Gastroesophageal sphincter (tissue), 4 donors: ENCODE measurements at regions not wholly inside any gene's neighbourhood (a gene's known extent, or its start where the extent isn't known, plus 50 kb on each side); places are given as distances from the start of the nearest gene placed in this dataset.

Source experiments
- ATAC-seq: fragments of 150-250 bp; one replicate; pipeline ENCODE4 v1.9.1; 2016; ENCODE audit warnings: mild to moderate bottlenecking, moderate library complexity
- H3K27ac ChIP-seq, 4 donors: fragments of 200-600 bp; sonication (generic) in 3 of 4; 1 replicate in 3 of 4; 2 replicates in 1 of 4; pipeline ENCODE4 v1.5.1; 2016 to 2019
- H3K27me3 ChIP-seq: fragments of 200-600 bp; sonication (generic); one replicate; pipeline ENCODE4 v1.5.1; 2019
- H3K36me3 ChIP-seq, 2 donors: fragments of 200-600 bp; sonication (generic); one replicate each; pipeline ENCODE4 v1.5.1; 2019; ENCODE audit warnings: control low read depth in 1 of 2
- H3K4me1 ChIP-seq, 3 donors: fragments of 200-600 bp; sonication (generic); 1 replicate in 2 of 3; 2 replicates in 1 of 3; pipeline ENCODE4 v1.5.1; 2016 to 2019; ENCODE audit warnings: control low read depth in 2 of 3
- H3K4me3 ChIP-seq, 2 donors: fragments of 200-600 bp; sonication (generic); one replicate each; pipeline ENCODE4 v1.5.1; 2019; ENCODE audit warnings: mild to moderate bottlenecking in 1 of 2, moderate library complexity in 1 of 2
- H3K9me3 ChIP-seq, 3 donors: fragments of 200-600 bp; sonication (generic); one replicate each; pipeline ENCODE4 v1.5.1; 2017 to 2019; ENCODE audit warnings: control low read depth in 2 of 3
- EP300 ChIP-seq: sonication (generic); formaldehyde crosslinking; IDR thresholded peaks from one replicate; pipeline ENCODE4 v1.6.1; 2017; ENCODE audit warnings: antibody characterized with exemption, mild to moderate bottlenecking
- POLR2A ChIP-seq, 2 donors: fragments of 450-650 bp; IDR thresholded peaks; one replicate each; pipeline ENCODE4 v1.6.1; 2017; ENCODE audit warnings: antibody characterized with exemption in 2 of 2, mild to moderate bottlenecking in 2 of 2, moderate library complexity in 1 of 2
- POLR2AphosphoS5 ChIP-seq: sonication (generic); formaldehyde crosslinking; IDR thresholded peaks from one replicate; pipeline ENCODE4 v1.6.1; 2017; ENCODE audit warnings: antibody characterized with exemption
- WGBS, 2 donors: methylation state at CpG; one replicate each; pipeline ENCODE4 v1.1.5; 2018; ENCODE audit warnings: low coverage in 1 of 2; 5-methylcytosine and 5-hydroxymethylcytosine counted together
- TF ChIP-seq, protein P1 (sequence below), 4 experiments: fragments of 200-600 bp in 2 of 4; fragments of 450-650 bp in 2 of 4; sonication (generic) in 1 of 4; IDR thresholded peaks; one replicate each; pipeline ENCODE4 v1.5.1; 2017 to 2019; ENCODE audit warnings: antibody characterized with exemption in 4 of 4, mild to moderate bottlenecking in 2 of 4, moderate library complexity in 2 of 4

DNA sequence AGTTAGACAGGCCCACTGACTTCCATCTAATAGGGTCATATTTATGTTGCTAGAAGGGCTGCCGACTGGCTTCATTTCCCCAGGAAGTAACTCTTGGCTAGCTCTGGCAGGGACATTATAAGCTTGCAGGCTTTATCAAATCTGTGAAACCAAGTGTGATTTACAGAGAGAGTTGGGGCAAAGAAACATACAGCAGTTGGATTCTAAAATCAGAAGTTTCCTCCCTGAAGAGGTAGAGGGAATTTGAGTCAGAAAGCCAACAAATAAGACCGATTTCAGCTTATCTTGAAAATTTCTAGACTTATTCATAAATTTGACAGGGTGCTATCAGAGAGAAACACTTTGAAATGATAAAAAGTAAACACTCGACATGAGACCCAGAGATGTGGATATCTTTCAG, 407.8 kb downstream of the OLFM4 start:
- Histone ChIP-seq H3K4me1 (no peaks in the 10 kb centered on the region), H3K27ac (no peak overlapping the region), H3K27me3 (no peaks in the 10 kb centered on the region), H3K9me3 (peaks cover 0 to 4% (median 0%) of the 10 kb centered on the region in 3 donors), H3K36me3 (no peaks in the 10 kb centered on the region), H3K4me3 (no peak overlapping the region)
- no peak for ATAC-seq
- 15 to 44% methylated on average over 2 to 3 of the region's 3 CpGs for WGBS, 2 donors
- TF ChIP-seq, protein P1, sequence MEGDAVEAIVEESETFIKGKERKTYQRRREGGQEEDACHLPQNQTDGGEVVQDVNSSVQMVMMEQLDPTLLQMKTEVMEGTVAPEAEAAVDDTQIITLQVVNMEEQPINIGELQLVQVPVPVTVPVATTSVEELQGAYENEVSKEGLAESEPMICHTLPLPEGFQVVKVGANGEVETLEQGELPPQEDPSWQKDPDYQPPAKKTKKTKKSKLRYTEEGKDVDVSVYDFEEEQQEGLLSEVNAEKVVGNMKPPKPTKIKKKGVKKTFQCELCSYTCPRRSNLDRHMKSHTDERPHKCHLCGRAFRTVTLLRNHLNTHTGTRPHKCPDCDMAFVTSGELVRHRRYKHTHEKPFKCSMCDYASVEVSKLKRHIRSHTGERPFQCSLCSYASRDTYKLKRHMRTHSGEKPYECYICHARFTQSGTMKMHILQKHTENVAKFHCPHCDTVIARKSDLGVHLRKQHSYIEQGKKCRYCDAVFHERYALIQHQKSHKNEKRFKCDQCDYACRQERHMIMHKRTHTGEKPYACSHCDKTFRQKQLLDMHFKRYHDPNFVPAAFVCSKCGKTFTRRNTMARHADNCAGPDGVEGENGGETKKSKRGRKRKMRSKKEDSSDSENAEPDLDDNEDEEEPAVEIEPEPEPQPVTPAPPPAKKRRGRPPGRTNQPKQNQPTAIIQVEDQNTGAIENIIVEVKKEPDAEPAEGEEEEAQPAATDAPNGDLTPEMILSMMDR (IDR thresholded peaks at IDR 0.05): no peak
- TF ChIP-seq POLR2A (IDR thresholded peaks at IDR 0.05): no peak
- TF ChIP-seq EP300: no peak
- no peak for TF ChIP-seq POLR2AphosphoS5

DNA sequence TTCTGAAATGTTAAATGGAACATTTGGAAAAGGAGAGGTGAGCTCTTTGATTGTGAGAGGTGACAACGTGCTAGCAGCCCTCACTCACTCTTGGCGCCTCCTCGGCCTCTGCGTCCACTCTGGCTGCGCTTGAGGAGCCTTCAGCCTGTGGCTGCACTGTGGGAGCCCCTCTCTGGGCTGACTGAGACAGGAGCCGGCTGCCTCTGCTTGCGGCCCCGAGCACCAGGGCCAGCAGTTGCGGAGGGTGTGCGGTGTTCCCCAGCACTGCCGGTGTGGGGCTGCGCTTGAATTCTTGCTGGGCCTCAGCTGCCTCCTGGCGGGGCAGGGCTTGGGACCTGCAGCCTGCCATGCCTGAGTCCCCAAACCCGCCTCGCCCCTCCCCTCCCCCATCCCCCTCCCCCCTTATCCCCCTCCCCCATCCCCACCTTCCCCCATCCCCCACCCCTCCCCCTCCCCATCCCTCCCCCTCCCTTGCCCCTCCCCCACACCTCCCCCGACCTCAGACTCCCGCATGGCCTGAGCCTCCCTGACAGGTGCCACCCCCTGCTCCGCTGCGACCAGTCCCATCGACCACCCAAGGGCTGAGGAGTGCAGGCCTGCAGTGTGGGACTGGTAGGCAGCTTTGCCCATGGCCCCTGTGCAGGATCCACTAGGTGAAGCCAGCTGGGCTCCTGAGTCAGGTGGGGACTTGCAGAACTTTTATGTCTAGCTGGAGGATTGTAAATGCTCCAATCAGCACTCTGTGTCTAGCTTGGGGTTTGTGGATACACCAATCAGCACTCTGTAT, 411.0 kb downstream of the OLFM4 start:
- Histone ChIP-seq H3K27me3 (no peaks in the 10 kb centered on the region), H3K4me1 (no peaks in the 10 kb centered on the region), H3K4me3 (no peak overlapping the region), H3K27ac (no peak overlapping the region), H3K9me3 (peaks cover 0 to 4% (median 0%) of the 10 kb centered on the region in 3 donors), H3K36me3 (no peaks in the 10 kb centered on the region)
- WGBS, 2 donors: 93 to 100% methylated on average over 1 to 6 of the region's 20 CpGs
- TF ChIP-seq, protein P1 (IDR thresholded peaks at IDR 0.05): no peak
- TF ChIP-seq EP300 (no peak), POLR2A (IDR thresholded peaks at IDR 0.05) (no peak), POLR2AphosphoS5 (no peak)
- no peak for ATAC-seq

DNA sequence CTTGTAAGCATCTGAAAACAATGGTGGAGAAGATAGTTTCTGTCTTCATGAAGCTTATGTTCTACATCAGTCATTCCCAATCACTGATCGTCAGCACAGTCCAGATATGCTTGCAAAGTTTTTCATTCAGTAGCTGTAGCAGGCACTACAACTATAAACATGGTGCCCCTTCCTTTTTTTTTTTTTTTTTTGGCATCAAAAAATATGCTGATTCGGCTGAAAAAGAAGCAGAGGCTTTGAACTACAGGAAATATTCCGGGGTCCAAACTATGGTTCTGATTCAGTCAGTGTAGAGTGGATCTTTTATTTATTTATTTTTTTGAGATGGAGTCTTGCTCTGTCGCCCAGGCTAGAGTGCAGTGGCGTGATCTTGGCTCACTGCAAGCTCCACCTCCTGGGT, 414.4 kb downstream of the OLFM4 start:
- 74 to 80% methylated on average over 5 of the region's 5 CpGs for WGBS, 2 donors
- Histone ChIP-seq H3K27me3 (no peaks in the 10 kb centered on the region), H3K4me3 (no peak overlapping the region), H3K4me1 (peaks cover 0 to 9% (median 0%) of the 10 kb centered on the region in 3 donors), H3K9me3 (peaks cover 0 to 4% (median 0%) of the 10 kb centered on the region in 3 donors), H3K36me3 (no peaks in the 10 kb centered on the region), H3K27ac (no peak overlapping the region)
- TF ChIP-seq EP300 (no peak), POLR2A (IDR thresholded peaks at IDR 0.05) (no peak), POLR2AphosphoS5 (no peak)
- TF ChIP-seq, protein P1 (IDR thresholded peaks at IDR 0.05): no peak
- ATAC-seq: no peak

DNA sequence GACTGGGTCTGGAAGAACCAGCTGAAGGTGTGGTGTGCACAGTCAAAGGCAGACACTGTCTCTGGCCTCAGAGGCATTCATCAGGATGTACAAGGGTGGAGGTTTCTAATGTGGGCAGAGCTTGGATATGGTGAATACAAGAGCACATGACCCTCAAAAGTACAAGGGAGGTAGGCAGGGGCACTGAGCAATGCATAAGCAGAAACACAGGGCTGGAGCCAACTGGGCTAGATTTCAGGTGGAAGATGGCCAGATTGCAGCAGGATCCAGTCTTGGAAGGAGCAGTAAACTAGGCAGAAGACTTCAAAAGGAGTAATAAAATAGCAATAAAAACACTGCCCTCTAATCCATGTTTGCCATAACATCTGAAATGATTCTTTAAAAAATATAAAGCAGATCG, 417.1 kb downstream of the OLFM4 start:
- H3K4me1 ChIP-seq: peaks cover 0 to 9% (median 0%) of the 10 kb centered on the region in 3 donors
- H3K4me3 ChIP-seq: no peak overlapping the region
- H3K27me3 ChIP-seq: no peaks in the 10 kb centered on the region
- H3K36me3 ChIP-seq: no peaks in the 10 kb centered on the region
- no peak overlapping the region for H3K27ac ChIP-seq
- WGBS, 2 donors: 45 to 63% methylated on average over 1 of the region's 1 CpG
- no peak for TF ChIP-seq POLR2AphosphoS5
- TF ChIP-seq, protein P1 (IDR thresholded peaks at IDR 0.05): no peak
- TF ChIP-seq POLR2A (IDR thresholded peaks at IDR 0.05): no peak
- no peak for TF ChIP-seq EP300
- ATAC-seq: no peak
- H3K9me3 ChIP-seq: peaks cover 0 to 11% (median 0%) of the 10 kb centered on the region in 3 donors

DNA sequence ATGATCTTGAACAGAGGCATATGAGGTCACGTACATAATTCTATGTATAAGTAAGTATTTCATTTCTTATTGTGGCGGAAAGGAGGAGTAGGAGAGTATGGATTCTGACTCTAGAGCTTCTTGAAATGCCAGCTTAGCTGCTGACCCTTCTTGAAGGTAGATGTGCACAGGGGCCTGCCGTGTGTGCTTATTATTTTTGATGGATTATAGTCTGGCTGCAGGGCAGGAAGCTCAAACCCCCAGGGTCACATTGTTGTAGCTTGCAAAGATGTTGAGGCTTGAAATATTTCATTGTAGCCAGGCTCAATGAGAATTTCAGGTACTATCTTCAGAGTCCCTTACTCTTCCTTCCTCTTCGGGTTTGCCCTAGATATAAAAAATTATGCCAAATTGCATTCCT, 418.8 kb downstream of the OLFM4 start:
- H3K27me3 ChIP-seq: no peaks in the 10 kb centered on the region
- H3K9me3 ChIP-seq: peaks cover 0 to 11% (median 0%) of the 10 kb centered on the region in 3 donors
- H3K27ac ChIP-seq: no peak overlapping the region
- TF ChIP-seq POLR2A (IDR thresholded peaks at IDR 0.05): no peak
- no peak for TF ChIP-seq POLR2AphosphoS5
- no peak for TF ChIP-seq EP300
- TF ChIP-seq, protein P1 (IDR thresholded peaks at IDR 0.05): no peak
- H3K4me3 ChIP-seq: no peak overlapping the region
- H3K4me1 ChIP-seq: peaks cover 0 to 9% (median 0%) of the 10 kb centered on the region in 3 donors
- ATAC-seq: no peak
- H3K36me3 ChIP-seq: no peaks in the 10 kb centered on the region
- 69 to 76% methylated on average over 4 of the region's 4 CpGs for WGBS, 2 donors
